ENCODE measurements at regions not wholly inside any gene's neighbourhood (a gene's known extent, or its start where the extent isn't known, plus 50 kb on each side); places are given as distances from the start of the nearest gene placed in this dataset.
"Not testable (repeated sequence)": the region's sequence is repeated elsewhere in the genome, so short reads cannot be mapped to it uniquely, and the experiment has no call there.

DNA sequence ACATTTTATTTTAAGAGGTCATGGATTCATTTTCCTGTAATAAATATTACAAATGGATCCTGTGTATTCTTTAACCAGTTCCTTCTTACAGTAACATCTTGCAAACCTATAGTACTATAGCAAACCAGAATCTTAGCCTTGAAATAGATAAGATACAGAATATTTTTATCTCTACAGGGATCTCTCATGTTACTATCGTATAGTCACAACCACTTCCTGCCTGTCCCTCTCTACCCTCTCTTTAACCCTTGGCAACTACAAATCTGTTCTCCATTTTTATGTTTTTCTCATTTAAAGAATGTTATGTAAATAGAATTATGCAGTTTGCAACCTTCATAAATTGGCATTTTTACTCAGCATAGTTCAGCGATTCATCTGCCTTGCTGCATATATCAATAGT is 454.0 kb downstream of the DIRAS2 start:
- no peaks in the 10 kb centered on the region for H3K79me2 ChIP-seq
- no peak for DNase-seq (ENCODE audit: low spot score)
- H3K9me2 ChIP-seq (replicated peaks; ENCODE audit: insufficient read depth) = no peaks in the 10 kb centered on the region
- no peaks in the 10 kb centered on the region for H3K9me3 ChIP-seq (ENCODE audit: low read depth)
- no peaks in the 10 kb centered on the region for H4K20me1 ChIP-seq (ENCODE audit: insufficient read depth, poor library complexity, severe bottlenecking)
- TF ChIP-seq EZH2phosphoT487 (IDR thresholded peaks at IDR 0.05; ENCODE audit: low read depth, severe bottlenecking, unreplicated experiment) = no peak
- TF ChIP-seq EZH2 (IDR thresholded peaks at IDR 0.05; ENCODE audit: borderline replicate concordance) = no peak
- no peak for TF ChIP-seq CTCF (IDR thresholded peaks at IDR 0.05; ENCODE audit: poor library complexity)
- H2AFZ ChIP-seq = no peak overlapping the region
- H3K36me3 ChIP-seq (replicated peaks; ENCODE audit: insufficient read depth, low read depth) = no peaks in the 10 kb centered on the region
- H3K27me3 ChIP-seq = no peaks in the 10 kb centered on the region
- no peak overlapping the region for H3K27ac ChIP-seq
- H3K4me2 ChIP-seq = no peak overlapping the region
- H3K4me3 ChIP-seq = no peak overlapping the region
- 70% methylated on average over 2 of the region's 2 CpGs for WGBS (ENCODE audit: low lambda C conversion rate, missing lambda C conversion rate)
- H3K4me1 ChIP-seq (ENCODE audit: insufficient read depth) = no peaks in the 10 kb centered on the region

GRCh38 chr9:90189306-90189705 is 453.3 kb downstream of the DIRAS2 start:
- no peak overlapping the region for H3K27ac ChIP-seq
- H3K36me3 ChIP-seq (replicated peaks; ENCODE audit: insufficient read depth, low read depth) = no peaks in the 10 kb centered on the region
- WGBS (ENCODE audit: low lambda C conversion rate, missing lambda C conversion rate) = 97% methylated on average over 6 of the region's 6 CpGs

GRCh38 chr9:90192465-90192864 is 450.2 kb downstream of the DIRAS2 start:
- not testable (repeated sequence) for H3K4me2 ChIP-seq; H3K4me1 ChIP-seq (ENCODE audit: insufficient read depth); H3K79me2 ChIP-seq; H2AFZ ChIP-seq; H3K4me3 ChIP-seq; H3K27ac ChIP-seq; H3K9me2 ChIP-seq (replicated peaks; ENCODE audit: insufficient read depth); H3K27me3 ChIP-seq; DNase-seq (ENCODE audit: low spot score); H3K9me3 ChIP-seq (ENCODE audit: low read depth); H4K20me1 ChIP-seq (ENCODE audit: insufficient read depth, poor library complexity, severe bottlenecking); H3K36me3 ChIP-seq (replicated peaks; ENCODE audit: insufficient read depth, low read depth)
- 91% methylated on average over 7 of the region's 7 CpGs for WGBS (ENCODE audit: low lambda C conversion rate, missing lambda C conversion rate)

More at GRCh38 chr9:90189306-90189705, 453.3 kb downstream of the DIRAS2 start:
- H3K4me3 ChIP-seq = no peak overlapping the region
- DNase-seq (ENCODE audit: low spot score) = no peak
- H2AFZ ChIP-seq = no peak overlapping the region
- no peaks in the 10 kb centered on the region for H3K9me3 ChIP-seq (ENCODE audit: low read depth)
- no peaks in the 10 kb centered on the region for H3K27me3 ChIP-seq
- H3K79me2 ChIP-seq = no peaks in the 10 kb centered on the region
- H3K9me2 ChIP-seq (replicated peaks; ENCODE audit: insufficient read depth) = no peaks in the 10 kb centered on the region
- no peak overlapping the region for H3K4me2 ChIP-seq
- no peaks in the 10 kb centered on the region for H3K4me1 ChIP-seq (ENCODE audit: insufficient read depth)
- no peaks in the 10 kb centered on the region for H4K20me1 ChIP-seq (ENCODE audit: insufficient read depth, poor library complexity, severe bottlenecking)
- TF ChIP-seq CTCF (IDR thresholded peaks at IDR 0.05; ENCODE audit: poor library complexity) (no peak), EZH2phosphoT487 (IDR thresholded peaks at IDR 0.05; ENCODE audit: low read depth, severe bottlenecking, unreplicated experiment) (no peak), EZH2 (IDR thresholded peaks at IDR 0.05; ENCODE audit: borderline replicate concordance) (no peak)

- WGBS (ENCODE audit: low lambda C conversion rate, missing lambda C conversion rate) = 86% methylated on average over 3 of the region's 3 CpGs
- no peaks in the 10 kb centered on the region for H3K4me1 ChIP-seq (ENCODE audit: insufficient read depth)
- H3K9me2 ChIP-seq (replicated peaks; ENCODE audit: insufficient read depth) = no peaks in the 10 kb centered on the region
- DNase-seq (ENCODE audit: low spot score) = no peak
- no peak overlapping the region for H3K4me3 ChIP-seq
- H3K27me3 ChIP-seq = no peaks in the 10 kb centered on the region
- no peak overlapping the region for H3K4me2 ChIP-seq
- H3K36me3 ChIP-seq (replicated peaks; ENCODE audit: insufficient read depth, low read depth) = no peaks in the 10 kb centered on the region
- no peak overlapping the region for H2AFZ ChIP-seq
- no peaks in the 10 kb centered on the region for H3K9me3 ChIP-seq (ENCODE audit: low read depth)
- no peak for TF ChIP-seq CTCF (IDR thresholded peaks at IDR 0.05; ENCODE audit: poor library complexity)
- no peak for TF ChIP-seq EZH2 (IDR thresholded peaks at IDR 0.05; ENCODE audit: borderline replicate concordance)
- TF ChIP-seq EZH2phosphoT487 (IDR thresholded peaks at IDR 0.05; ENCODE audit: low read depth, severe bottlenecking, unreplicated experiment) = no peak
- no peak overlapping the region for H3K27ac ChIP-seq
- no peaks in the 10 kb centered on the region for H4K20me1 ChIP-seq (ENCODE audit: insufficient read depth, poor library complexity, severe bottlenecking)
- H3K79me2 ChIP-seq = no peaks in the 10 kb centered on the region
Measured at GRCh38 chr9:90198956-90199355, 443.7 kb downstream of the DIRAS2 start.

Measured in hepatocyte (in vitro differentiated cells).